ENCODE measurements at regions not wholly inside any gene's neighbourhood (a gene's known extent, or its start where the extent isn't known, plus 50 kb on each side); places are given as distances from the start of the nearest gene placed in this dataset.

DNA sequence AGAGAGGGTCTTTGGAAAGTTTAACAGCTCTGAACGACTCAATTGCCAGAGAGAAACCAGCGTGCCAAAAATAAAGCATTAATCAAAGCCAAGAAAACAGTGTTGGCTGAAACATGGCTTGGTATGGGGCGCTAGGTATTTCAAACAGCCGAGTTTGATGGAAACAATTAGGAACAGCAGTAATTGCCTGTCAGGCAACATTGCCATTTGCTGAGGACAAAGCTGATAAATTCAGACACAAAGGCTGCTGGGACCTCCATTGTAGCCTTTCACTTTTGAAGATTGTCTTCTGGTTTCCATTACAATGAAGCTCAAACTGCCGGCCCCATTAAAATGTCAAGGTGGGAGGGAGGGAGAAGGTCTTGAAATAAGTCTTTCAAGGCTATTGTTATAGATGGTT lies 125.4 kb upstream of the SPDL1 start:
- TF ChIP-seq, protein P1, sequence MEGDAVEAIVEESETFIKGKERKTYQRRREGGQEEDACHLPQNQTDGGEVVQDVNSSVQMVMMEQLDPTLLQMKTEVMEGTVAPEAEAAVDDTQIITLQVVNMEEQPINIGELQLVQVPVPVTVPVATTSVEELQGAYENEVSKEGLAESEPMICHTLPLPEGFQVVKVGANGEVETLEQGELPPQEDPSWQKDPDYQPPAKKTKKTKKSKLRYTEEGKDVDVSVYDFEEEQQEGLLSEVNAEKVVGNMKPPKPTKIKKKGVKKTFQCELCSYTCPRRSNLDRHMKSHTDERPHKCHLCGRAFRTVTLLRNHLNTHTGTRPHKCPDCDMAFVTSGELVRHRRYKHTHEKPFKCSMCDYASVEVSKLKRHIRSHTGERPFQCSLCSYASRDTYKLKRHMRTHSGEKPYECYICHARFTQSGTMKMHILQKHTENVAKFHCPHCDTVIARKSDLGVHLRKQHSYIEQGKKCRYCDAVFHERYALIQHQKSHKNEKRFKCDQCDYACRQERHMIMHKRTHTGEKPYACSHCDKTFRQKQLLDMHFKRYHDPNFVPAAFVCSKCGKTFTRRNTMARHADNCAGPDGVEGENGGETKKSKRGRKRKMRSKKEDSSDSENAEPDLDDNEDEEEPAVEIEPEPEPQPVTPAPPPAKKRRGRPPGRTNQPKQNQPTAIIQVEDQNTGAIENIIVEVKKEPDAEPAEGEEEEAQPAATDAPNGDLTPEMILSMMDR (IDR thresholded peaks at IDR 0.05) = no peak
- no peak for TF ChIP-seq EZH2 (IDR thresholded peaks at IDR 0.05; ENCODE audit: borderline replicate concordance, insufficient read depth, low read depth, low read length, poor library complexity, severe bottlenecking)

Measured in B cell (primary cell).